Fibroblast of skin of back (primary cell): ENCODE measurements at regions not wholly inside any gene's neighbourhood (a gene's known extent, or its start where the extent isn't known, plus 50 kb on each side); places are given as distances from the start of the nearest gene placed in this dataset.
"Not testable (repeated sequence)": the region's sequence is repeated elsewhere in the genome, so short reads cannot be mapped to it uniquely, and the experiment has no call there.

Experiments used
- DNase-seq: peaks from one replicate; pipeline ENCODE4 v3.0.0-alpha.2; 2013

DNA sequence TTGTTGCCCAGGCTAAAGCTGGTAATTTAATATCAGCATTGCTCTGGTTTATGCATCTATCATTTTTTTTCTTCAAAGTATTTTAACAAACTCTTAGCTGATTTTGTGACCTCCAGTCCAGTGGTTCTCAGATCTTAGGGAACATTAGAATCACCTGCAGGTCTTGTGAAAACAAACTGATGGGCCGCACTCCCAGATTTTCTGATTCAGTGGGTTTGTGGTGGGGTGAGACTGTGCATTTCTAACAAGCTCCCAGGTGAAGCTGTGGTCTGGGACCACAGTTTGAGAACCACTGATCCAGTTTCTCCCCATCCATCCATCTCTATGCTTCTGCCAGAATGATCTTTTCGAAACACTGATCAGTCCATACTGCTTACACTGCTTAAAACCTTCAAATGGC lies 305.7 kb upstream of the USP24 start:
- DNase-seq: no peak

- DNase-seq: no peak
Observed at GRCh38 chr1:55519937-55520683, 304.9 kb upstream of the USP24 start.

GRCh38 chr1:55519276-55519675 lies 304.1 kb upstream of the USP24 start:
- peak; percentile 26 for DNase-seq

DNA sequence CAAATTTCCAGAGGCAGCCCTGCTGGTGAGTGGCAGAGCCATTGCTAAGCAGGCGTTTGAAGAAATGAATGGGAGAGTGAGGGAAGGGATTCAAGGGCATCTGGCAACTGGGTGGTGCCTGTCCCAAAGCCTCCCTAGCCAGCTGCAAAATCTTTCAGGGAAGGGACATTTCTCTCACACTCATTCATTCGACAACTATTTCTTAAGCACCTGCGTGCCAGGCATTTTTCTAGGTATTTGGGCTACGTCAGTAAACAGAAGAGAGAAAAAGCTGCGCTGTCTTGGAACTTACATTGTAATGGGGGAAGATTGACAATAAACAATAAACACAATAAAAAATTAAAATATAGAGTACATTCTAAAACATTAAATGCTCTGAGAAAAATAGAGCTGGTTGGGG lies 301.9 kb upstream of the USP24 start:
- no peak for DNase-seq

DNA sequence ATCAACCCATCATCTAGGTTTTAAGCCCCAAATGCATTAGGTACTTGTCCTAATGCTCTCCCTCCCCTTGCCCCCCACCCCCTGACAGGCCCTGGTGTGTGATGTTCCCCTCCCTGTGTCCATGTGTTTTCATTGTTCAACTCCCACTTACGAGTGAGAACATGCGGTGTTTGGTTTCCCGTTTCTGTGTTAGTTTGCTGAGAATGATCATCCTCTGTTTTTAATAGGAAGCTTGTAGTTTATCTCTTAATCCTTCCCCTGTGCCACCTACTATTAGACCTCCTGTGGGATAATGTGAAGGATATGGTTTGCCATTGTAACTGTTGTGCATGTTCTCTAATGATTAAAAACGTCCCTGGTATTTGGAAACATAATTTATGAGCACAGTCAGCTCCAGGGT lies 299.4 kb upstream of the USP24 start:
- DNase-seq: not testable (repeated sequence)

DNA sequence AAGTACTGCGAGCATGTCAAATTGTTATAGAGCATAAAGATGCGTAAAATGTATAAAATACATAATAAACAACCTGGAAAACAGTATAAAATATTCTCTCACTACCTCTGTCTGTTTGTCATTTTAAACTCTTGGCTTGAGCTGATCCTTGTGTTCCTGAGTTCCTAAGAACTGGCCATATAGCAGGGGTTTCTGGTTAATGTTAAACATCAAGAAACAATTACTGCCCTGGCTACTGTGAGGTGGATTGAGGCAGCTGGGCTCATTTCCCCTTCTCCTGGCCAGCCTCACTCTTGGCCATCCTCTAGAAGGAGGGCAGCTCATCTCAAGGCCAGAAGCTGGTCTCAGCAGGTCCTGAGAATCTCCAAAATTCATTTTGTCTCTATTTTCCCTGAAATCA lies 297.3 kb upstream of the USP24 start:
- DNase-seq: no peak

GRCh38 chr1:55507578-55507931 lies 292.4 kb upstream of the USP24 start:
- DNase-seq: no peak

- peak; percentile 89 for DNase-seq
Observed at GRCh38 chr1:55506740-55507577, 291.8 kb upstream of the USP24 start.

- DNase-seq: no peak
Observed at GRCh38 chr1:55505326-55505725, 290.2 kb upstream of the USP24 start.

GRCh38 chr1:55504306-55504731 lies 289.2 kb upstream of the USP24 start:
- no peak for DNase-seq

DNA sequence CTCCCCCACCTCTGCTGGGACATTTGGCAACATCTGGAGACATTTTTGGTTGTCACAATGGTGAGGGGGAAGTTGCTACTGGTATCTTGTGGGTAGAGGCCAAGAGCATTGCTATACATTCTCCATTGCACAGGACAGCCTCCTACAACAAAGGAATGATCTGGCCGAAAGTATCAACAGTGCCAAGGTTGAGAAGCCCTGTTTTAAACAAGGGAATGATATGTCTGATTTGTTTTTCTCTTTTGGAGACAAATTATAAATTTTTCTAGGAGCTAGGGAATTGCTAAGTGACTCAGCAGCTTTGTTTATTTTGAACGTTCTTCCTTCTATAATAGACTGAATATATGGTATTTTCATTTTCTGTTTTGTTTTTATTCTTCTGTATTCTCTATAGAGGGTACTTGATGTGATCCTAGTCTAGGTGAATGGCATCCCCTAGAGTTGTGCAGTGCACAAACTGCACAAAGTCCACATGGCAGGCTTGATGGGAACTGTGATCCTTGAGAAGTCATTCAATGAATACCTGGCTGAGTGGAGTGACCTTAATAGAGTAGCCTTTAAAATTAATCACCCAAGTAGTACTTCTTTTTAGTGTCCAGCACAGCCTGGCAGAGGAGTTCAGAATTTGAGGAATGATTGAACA lies 288.6 kb upstream of the USP24 start:
- peak; percentile 38 for DNase-seq

DNA sequence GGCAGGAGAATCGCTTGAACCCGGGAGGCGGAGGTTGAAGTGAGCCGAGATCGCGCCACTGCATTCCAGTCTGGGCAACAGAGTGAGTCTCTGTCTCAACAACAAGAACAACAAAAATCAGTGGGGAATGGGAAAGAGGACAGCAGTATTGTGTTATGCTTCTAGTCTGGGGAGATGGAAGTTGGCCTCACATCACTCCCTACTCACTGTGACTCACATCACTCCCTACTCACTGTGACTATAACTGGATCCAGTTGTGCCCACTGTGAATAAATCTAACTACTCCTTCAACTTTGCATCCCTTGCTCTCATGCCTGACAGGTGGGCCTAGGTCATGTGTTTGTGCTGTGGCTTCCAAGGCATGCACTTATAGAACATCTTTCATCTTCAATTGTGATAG lies 285.4 kb upstream of the USP24 start:
- peak; percentile 47 for DNase-seq

DNA sequence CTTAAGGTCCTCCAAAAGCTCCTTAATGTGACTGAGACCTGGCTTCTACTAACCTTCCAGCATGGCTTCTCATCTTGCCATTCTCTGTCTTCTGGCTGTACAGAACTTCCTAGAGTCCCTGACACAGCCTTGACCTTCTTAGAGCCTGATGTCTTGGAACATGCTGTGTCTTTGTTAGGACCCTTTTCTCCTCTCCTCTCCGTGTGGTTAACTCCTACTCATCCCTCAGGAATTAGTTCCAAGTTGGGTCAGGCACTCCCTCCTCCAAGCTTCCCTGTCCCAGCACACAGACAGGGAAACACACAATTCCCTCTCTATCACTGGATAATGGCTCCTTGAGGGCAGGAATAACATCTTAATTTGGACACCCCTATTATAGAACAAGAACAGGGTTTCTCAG lies 275.4 kb upstream of the USP24 start:
- peak; percentile 87 for DNase-seq

DNA sequence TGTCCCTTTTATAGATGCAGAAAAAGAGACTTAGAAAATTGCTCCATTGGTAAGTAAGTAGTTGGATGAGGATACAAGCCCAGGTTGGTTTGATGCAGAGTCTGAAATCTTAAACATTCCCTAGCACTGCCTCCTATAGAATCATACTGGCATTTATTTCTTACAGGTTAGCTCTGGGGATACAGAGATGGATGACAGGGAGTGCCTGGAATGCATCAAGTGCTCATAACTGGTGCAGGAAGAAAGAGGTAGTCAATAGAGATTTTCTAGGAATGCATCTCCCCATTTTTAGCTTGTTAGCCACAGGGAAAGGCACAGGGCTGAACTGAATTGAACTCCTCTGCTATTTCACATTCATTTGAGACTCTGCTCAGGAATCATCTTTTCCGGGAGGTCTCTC lies 269.0 kb upstream of the USP24 start:
- peak; percentile 37 for DNase-seq

DNA sequence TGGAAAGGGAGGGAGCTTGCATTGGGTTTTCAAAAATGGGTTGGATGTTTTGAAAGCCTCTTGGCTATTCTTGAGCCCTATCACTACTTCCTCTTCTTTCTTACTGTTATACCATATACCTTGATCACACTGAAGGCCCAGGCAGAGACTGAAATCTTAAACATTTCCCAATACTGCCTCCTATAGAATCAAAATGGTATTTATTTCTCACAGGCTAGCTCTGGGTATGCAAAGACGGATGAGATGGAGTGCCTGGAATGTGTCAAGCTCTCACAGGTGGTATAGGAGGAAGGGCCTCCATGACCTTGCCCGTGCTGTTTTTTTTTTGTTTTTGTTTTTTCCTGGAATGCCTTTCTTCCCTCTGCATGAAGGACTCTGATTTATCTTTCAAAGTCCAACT lies 268.4 kb upstream of the USP24 start:
- DNase-seq: no peak

DNA sequence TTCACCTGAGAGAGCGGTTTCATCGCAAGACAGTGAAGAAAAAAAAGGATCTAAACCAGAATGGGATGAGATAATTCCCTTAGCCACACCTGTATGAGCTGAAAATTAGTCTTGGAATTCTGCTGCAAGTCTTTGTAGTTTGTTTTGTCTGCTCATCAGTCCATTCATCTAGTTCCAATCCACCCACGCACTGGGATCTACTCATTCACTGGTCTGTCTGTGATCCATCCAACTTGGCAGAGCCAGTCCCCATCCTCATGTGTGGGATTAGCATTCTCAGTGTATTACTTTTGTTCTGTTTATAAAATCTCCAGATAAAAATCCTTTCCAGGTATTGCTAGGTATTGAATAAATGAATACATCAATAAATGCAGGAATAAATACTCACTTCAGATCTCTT lies 266.5 kb upstream of the USP24 start:
- no peak for DNase-seq

GRCh38 chr1:55480029-55480795 lies 265.0 kb upstream of the USP24 start:
- no peak for DNase-seq

- peak; percentile 62 for DNase-seq
Observed at GRCh38 chr1:55478742-55479141, 263.6 kb upstream of the USP24 start.

GRCh38 chr1:55477953-55478352 lies 262.8 kb upstream of the USP24 start:
- DNase-seq: no peak

DNA sequence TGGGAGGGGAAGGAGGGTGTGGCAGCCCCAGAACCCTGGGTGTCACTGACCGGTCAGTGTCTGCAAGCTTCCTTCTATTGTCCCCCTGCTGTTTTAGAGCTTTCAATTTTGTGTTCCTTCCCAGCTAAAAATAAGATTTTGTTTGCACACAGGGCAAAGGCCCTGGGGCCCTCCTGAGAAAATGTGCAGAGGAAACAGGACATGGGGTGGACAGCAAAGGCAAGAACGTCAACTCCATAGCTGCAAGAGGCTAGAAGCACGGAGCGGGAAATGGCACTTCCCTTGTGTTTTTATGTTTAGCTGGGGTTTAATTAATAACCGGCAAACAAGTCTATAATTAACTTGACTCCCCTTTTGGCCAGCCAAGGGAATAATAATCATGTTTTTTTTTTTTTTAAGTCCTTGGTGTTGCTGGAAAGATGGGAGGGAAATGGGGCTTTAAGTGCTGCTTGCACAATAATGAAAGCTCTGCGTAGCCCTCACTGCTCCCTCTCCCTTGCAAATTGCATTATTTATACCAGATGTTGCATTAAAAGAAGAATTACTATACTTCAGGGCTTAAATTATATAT lies 261.4 kb upstream of the USP24 start:
- no peak for DNase-seq

DNA sequence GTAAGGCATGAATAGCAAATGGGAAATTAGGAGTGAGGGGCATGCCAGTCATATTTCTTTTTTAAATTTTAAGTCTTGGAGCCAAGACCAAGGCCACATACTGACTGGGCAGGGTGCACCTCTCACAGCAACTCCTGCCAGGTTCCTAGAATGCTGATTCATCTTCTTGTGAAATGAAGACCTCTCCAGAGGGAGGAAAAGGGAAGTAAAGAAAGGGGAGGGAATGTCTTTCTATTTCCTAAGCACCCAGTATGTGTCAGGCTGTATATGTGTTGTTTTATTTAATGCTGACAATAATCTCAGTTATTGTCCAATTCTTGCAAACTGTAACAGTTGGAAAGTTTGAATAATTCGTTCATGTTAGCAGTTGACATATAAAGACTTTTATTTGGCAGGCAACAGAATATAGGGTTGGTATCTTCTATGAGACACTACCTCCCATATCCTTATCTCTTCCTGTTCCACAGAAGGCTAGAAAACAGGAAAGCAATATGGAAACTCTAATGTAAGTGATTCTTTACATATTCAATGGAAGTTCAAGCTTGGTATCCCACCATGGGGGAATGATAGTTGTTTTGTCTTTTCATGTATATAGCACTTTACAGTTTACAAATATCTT lies 259.1 kb upstream of the USP24 start:
- no peak for DNase-seq

- no peak for DNase-seq
Observed at GRCh38 chr1:55473661-55474060, 258.5 kb upstream of the USP24 start.
